MG63 (cell line): ENCODE measurements at regions not wholly inside any gene's neighbourhood (a gene's known extent, or its start where the extent isn't known, plus 50 kb on each side); places are given as distances from the start of the nearest gene placed in this dataset.

Experiments used
- DNase-seq: peaks from one replicate; pipeline ENCODE4 v3.0.0-alpha.2; 2020
- H3K27me3 ChIP-seq: fragments of 250-450 bp; sonication (Bioruptor Pico); 2 replicates; pipeline ENCODE4 v1.5.1; 2020; ENCODE audit warnings: mild to moderate bottlenecking, moderate library complexity
- H3K36me3 ChIP-seq: fragments of 250-450 bp; sonication (Bioruptor Pico); 2 replicates; pipeline ENCODE4 v1.5.1; 2020; ENCODE audit warnings: mild to moderate bottlenecking, moderate library complexity
- H3K4me3 ChIP-seq: fragments of 250-450 bp; sonication (Bioruptor Pico); 2 replicates; pipeline ENCODE4 v1.5.1; 2020; ENCODE audit warnings: mild to moderate bottlenecking, moderate library complexity
- H3K9me3 ChIP-seq: fragments of 250-450 bp; sonication (Bioruptor Pico); 2 replicates; pipeline ENCODE4 v1.5.1; 2020; ENCODE audit warnings: mild to moderate bottlenecking, moderate library complexity

- Histone ChIP-seq H3K27me3 (no peaks in the 10 kb centered on the region), H3K9me3 (no peaks in the 10 kb centered on the region), H3K4me3 (no peak overlapping the region), H3K36me3 (no peaks in the 10 kb centered on the region)
- DNase-seq: no peak
These were observed 290.7 kb upstream of the ID2 start for GRCh38 chr2:8391126-8391525.

DNA sequence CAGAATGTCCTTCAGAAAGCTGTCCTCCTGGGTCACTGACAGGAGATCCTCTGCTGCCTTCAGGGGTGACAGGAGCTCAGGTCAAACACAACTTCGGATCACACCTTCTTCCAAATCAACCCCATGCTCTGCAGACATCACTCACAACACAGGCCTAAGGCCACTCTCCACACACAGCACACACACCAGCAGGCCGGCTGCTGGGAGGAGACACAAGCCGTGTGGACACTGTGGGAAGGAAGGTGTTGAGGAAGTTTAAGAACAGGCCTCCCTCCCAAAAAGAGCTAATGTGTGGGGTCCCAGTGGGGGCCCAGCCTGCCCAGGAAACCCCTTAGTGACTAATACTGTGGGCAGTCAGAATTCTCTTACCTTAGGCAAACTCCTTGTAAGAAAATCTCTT lies 290.3 kb upstream of the ID2 start:
- Histone ChIP-seq H3K36me3 (no peaks in the 10 kb centered on the region), H3K27me3 (no peaks in the 10 kb centered on the region), H3K4me3 (no peak overlapping the region), H3K9me3 (no peaks in the 10 kb centered on the region)
- no peak for DNase-seq

DNA sequence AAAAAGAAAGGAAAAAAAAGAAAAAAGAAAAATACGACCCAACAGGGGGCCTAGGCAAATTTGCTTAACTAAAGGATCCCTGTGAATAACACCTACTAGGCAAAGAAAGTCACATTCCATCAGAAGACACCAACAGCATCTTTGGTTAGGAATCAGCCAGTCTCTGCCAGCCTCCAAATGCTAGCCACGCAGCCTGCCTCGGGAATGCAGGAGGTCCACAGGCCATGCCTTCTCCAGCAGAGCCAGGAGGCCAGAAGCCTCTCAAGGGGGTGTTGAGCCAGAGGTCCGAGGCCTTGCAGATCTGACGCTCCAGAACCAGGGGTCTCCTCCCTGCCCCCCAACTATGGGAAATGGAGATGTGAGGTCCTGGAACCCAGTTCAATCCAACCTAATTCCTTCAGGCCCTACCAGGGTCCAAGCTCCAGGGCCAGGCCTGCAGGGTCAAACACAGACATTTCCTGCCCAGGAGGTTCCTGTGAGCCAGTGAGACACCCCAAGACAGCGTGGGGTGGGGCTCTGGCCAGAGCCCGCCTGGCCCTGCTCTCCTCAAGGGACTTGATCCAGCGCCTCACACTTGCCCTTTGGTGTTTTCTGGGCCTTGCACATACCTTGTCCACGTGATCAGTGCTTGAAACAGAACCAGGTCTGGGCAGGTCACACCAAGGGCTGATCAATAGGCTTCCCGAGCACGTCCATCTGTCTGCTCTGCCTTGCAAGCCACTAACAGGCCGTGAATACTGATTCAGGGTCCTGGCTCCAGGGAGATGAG lies 289.6 kb upstream of the ID2 start:
- Histone ChIP-seq H3K4me3 (no peak overlapping the region), H3K36me3 (no peaks in the 10 kb centered on the region), H3K27me3 (no peaks in the 10 kb centered on the region), H3K9me3 (no peaks in the 10 kb centered on the region)
- DNase-seq: no peak

- no peak overlapping the region for H3K4me3 ChIP-seq
- DNase-seq: no peak
- H3K27me3 ChIP-seq: no peaks in the 10 kb centered on the region
- H3K9me3 ChIP-seq: no peaks in the 10 kb centered on the region
- no peaks in the 10 kb centered on the region for H3K36me3 ChIP-seq
These were observed 288.4 kb upstream of the ID2 start for GRCh38 chr2:8393506-8393905.

DNA sequence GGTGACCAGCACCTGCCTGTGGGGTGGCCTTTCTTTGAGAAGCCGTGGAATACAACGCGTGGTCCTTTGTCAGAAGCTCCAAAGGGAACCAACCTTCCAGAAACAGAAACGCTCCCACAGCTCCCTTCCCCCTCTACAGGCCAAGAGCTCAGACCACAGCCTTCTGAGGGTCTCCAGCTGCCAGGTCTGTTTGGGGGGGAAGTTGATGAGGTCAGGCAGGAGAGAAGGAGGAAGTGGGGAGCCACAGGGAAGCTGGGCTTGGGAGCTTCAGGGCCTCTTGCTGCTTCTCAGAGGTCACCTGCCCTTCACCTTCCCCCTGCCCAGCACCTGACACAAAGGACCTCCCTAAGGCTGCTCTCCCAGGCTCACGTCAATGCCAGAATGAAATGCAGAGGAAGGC lies 287.7 kb upstream of the ID2 start:
- no peak for DNase-seq

DNA sequence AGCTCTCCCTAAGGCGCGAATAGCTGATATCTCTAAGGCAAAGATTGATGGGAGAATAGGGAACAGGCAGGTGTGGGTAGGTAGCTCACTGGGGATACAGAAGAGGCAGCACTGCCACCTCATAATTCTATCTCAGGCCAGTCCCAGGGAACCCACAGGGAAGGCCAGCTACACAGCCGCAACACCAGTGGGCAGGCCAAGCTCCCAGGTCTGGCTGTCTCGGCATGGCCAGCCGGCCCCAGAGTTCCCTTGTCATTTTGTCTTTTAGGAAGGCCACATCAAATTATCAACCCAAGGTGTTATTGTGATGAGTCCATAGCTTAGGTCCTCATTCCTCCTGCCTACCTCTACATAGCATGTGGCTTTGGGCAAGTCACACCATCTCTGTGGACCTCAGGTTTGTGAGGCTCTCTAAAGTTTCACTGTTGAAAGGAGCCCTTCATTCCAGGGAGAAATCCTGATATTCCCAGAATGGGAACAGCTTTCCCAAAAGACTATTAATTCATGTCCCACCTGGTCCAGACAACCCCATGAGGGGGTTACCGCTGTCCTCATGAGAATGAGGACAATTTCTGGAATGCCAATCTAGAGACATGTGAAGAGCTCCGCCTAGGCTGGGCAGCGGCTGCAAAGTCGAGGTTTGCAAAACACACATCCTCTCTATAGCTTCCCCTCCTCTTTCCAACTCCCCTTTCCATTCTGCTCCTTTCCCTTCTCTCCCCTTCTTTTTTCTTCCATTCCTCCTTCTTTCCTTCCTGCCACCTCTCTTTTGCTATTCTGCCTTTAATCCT lies 287.1 kb upstream of the ID2 start:
- Histone ChIP-seq H3K27me3 (no peaks in the 10 kb centered on the region), H3K36me3 (no peaks in the 10 kb centered on the region), H3K9me3 (no peaks in the 10 kb centered on the region), H3K4me3 (no peak overlapping the region)
- no peak for DNase-seq

More for the DNA sequence above, 287.7 kb upstream of the ID2 start:
- Histone ChIP-seq H3K36me3 (no peaks in the 10 kb centered on the region), H3K9me3 (no peaks in the 10 kb centered on the region), H3K27me3 (no peaks in the 10 kb centered on the region), H3K4me3 (no peak overlapping the region)

DNA sequence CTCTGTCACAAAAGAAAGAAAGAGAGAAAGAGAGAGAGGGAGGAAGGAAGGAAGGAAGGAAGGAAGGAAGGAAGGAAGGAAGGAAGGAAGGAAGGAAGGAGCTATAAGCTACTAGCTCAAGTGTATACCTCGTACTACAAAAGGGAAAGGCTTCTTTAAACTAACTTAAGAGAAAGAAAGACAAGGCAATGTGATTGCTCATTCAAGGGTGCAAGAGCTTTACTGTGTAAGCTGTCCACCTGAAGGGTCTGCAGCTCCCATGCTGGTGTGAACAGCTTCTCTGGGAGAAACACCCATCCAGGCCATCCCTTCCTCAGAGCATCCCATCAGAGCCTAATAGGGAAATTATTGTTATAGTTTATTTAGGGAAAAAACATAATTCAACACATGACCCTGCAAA lies 286.1 kb upstream of the ID2 start:
- Histone ChIP-seq H3K36me3 (no peaks in the 10 kb centered on the region), H3K9me3 (no peaks in the 10 kb centered on the region), H3K4me3 (no peak overlapping the region), H3K27me3 (no peaks in the 10 kb centered on the region)
- no peak for DNase-seq

GRCh38 chr2:8398040-8398668 lies 283.7 kb upstream of the ID2 start:
- Histone ChIP-seq H3K36me3 (no peaks in the 10 kb centered on the region), H3K9me3 (no peaks in the 10 kb centered on the region), H3K4me3 (no peak overlapping the region), H3K27me3 (no peaks in the 10 kb centered on the region)
- DNase-seq: no peak

GRCh38 chr2:8399731-8400130 lies 282.1 kb upstream of the ID2 start:
- no peaks in the 10 kb centered on the region for H3K36me3 ChIP-seq
- no peaks in the 10 kb centered on the region for H3K9me3 ChIP-seq
- H3K27me3 ChIP-seq: no peaks in the 10 kb centered on the region
- DNase-seq: no peak
- no peak overlapping the region for H3K4me3 ChIP-seq

DNA sequence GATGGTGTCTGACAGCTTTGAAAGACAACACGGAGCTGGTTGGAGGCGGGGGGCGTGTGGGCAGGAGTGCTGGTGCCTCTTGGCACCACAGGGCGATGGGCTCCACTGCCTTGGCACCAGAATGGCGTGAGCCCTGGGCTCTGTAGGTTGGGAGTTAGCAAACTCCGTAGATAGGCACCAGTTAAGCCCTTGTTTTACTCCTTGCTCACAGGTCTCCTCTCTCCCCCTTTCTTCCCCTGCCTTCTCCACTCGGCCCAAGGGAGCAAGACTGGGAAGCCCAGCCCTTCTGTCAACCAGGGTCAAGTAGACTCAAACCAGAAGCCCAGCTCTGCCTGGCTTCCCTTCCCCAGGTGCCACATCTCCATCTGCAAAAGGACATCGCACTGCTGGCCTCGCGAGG lies 281.7 kb upstream of the ID2 start:
- H3K27me3 ChIP-seq: no peaks in the 10 kb centered on the region
- no peaks in the 10 kb centered on the region for H3K9me3 ChIP-seq
- no peaks in the 10 kb centered on the region for H3K36me3 ChIP-seq
- H3K4me3 ChIP-seq: no peak overlapping the region
- DNase-seq: no peak

GRCh38 chr2:8402222-8402621 lies 279.6 kb upstream of the ID2 start:
- Histone ChIP-seq H3K36me3 (no peaks in the 10 kb centered on the region), H3K9me3 (no peaks in the 10 kb centered on the region), H3K27me3 (no peaks in the 10 kb centered on the region), H3K4me3 (no peak overlapping the region)
- DNase-seq: no peak

GRCh38 chr2:8403876-8404275 lies 278.0 kb upstream of the ID2 start:
- H3K27me3 ChIP-seq: no peaks in the 10 kb centered on the region
- H3K9me3 ChIP-seq: no peaks in the 10 kb centered on the region
- H3K4me3 ChIP-seq: no peak overlapping the region
- no peak for DNase-seq
- H3K36me3 ChIP-seq: no peaks in the 10 kb centered on the region

DNA sequence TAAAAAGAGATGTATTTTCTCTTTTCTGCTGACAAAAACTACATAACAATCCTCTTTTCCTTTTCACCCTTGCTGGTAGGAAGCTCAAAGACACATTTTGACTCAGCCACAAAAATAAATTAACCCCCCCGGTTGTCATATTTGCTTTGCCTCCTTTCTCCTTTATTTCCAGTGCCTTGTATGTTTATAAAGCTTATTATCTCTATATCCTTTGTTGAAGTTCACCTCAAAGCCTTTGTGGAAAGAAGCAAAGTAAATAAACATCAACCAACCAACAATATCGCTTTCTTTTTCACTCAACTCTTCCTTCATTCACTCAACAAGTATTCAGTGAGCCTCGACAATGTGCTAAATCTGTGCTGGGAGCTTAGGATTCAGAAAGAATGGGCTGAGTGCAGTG lies 276.5 kb upstream of the ID2 start:
- H3K9me3 ChIP-seq: no peaks in the 10 kb centered on the region
- no peak for DNase-seq
- H3K36me3 ChIP-seq: no peaks in the 10 kb centered on the region
- no peak overlapping the region for H3K4me3 ChIP-seq
- no peaks in the 10 kb centered on the region for H3K27me3 ChIP-seq

DNA sequence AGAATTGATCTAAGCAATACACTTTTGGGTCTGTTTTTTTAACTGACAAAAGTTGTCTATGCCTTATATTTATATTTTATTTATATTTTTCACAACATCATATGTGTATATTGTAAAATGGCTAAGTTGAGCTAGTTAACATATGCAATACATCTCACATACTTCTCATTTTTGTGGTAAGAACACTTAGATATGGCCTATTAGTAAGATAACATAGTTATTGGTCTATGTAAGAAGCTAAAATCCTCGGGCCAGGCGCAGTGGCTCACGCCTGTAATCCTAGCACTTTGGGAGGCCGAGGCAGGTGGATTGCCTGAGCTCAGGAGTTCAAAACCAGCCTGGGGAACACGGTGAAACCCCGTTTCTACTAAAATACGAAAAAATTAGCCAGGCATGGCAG lies 275.6 kb upstream of the ID2 start:
- DNase-seq: no peak
- no peaks in the 10 kb centered on the region for H3K36me3 ChIP-seq
- no peaks in the 10 kb centered on the region for H3K27me3 ChIP-seq
- no peak overlapping the region for H3K4me3 ChIP-seq
- H3K9me3 ChIP-seq: no peaks in the 10 kb centered on the region

- H3K9me3 ChIP-seq: no peaks in the 10 kb centered on the region
- no peaks in the 10 kb centered on the region for H3K36me3 ChIP-seq
- H3K4me3 ChIP-seq: no peak overlapping the region
- no peak for DNase-seq
- no peaks in the 10 kb centered on the region for H3K27me3 ChIP-seq
These were observed 274.5 kb upstream of the ID2 start for GRCh38 chr2:8407332-8407731.

- Histone ChIP-seq H3K27me3 (no peaks in the 10 kb centered on the region), H3K4me3 (no peak overlapping the region), H3K36me3 (no peaks in the 10 kb centered on the region), H3K9me3 (no peaks in the 10 kb centered on the region)
- no peak for DNase-seq
These were observed 273.0 kb upstream of the ID2 start for GRCh38 chr2:8408560-8409460.
